ENCODE measurements at regions not wholly inside any gene's neighbourhood (a gene's known extent, or its start where the extent isn't known, plus 50 kb on each side); places are given as distances from the start of the nearest gene placed in this dataset.
"Not testable (repeated sequence)": the region's sequence is repeated elsewhere in the genome, so short reads cannot be mapped to it uniquely, and the experiment has no call there.

DNA sequence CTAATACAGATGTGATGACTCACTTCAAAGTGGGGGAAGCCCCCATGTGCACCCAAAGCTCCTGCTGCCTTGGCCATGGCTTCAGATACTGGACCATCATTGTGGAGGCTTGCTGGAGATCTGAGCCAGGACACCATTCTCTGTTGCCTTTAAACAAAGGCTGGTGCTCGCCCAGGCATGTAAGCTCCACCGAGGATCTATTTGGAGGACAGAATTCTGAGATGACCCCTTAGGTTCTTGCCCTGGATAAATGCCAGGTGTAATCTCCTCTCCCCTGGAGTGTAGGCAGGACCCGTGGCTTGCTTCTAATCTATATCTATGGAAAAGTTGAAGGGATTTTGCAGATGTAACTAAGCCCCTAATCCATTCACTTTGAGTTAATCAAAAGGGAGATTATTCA lies 141.0 kb downstream of the UNC93B1 start:
- H3K9ac ChIP-seq (ENCODE audit: low read length in 3 of 3); H3K27me3 ChIP-seq (ENCODE audit: control insufficient read depth, insufficient read depth, low read length); H3K36me3 ChIP-seq (ENCODE audit: control insufficient read depth in 2 of 3, insufficient read depth in 3 of 3, low read length in 3 of 3); intact Hi-C loops (cut with DNase I); H3K4me3 ChIP-seq (ENCODE audit: low read length in 3 of 3); H3K9me3 ChIP-seq (ENCODE audit: control insufficient read depth in 2 of 3, insufficient read depth in 1 of 3, low read length in 3 of 3); H3K27ac ChIP-seq (ENCODE audit: low read depth in 2 of 2, low read length in 2 of 2); FAIRE-seq; DNase-seq; H3K4me1 ChIP-seq (ENCODE audit: control insufficient read depth in 2 of 3, insufficient read depth in 2 of 3, low read depth in 1 of 3, low read length in 3 of 3): not testable (repeated sequence)

DNA sequence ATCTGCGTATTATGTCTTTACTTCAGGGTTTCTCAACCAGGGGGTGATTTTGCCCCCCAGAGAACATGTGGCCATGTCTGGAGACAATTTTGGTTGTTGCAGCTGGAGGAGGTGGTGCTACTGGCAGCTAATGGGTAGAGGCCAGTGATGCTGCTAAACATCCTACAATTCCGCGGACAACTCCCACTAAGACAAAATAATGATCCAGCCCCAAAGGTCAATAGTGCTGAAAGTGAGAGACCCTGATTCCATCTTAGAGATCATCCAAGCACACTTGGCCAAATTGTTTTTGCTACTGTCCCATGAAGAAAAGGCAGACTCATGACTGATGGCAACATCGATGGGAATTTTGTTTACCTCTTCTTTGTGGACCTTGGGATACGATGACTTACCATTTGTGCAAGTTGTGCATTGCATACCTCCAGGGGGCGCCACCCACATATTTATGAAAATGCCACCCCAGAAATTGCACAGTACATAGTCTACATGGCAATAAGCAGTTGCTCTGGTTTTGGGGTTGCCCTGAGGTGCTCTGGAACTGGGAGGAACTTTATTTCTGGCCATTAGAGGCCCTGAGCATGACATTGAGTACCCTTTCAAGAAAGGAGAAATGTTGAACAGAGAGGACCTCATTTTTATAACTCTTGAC lies 144.3 kb downstream of the UNC93B1 start:
- H3K36me3 ChIP-seq (ENCODE audit: control insufficient read depth in 2 of 3, insufficient read depth in 3 of 3, low read length in 3 of 3); H3K9me3 ChIP-seq (ENCODE audit: control insufficient read depth in 2 of 3, insufficient read depth in 1 of 3, low read length in 3 of 3); H3K27me3 ChIP-seq (ENCODE audit: control insufficient read depth, insufficient read depth, low read length); DNase-seq; FAIRE-seq; H3K9ac ChIP-seq (ENCODE audit: low read length in 3 of 3); H3K27ac ChIP-seq (ENCODE audit: low read depth in 2 of 2, low read length in 2 of 2); H3K4me1 ChIP-seq (ENCODE audit: control insufficient read depth in 2 of 3, insufficient read depth in 2 of 3, low read depth in 1 of 3, low read length in 3 of 3); intact Hi-C loops (cut with DNase I); H3K4me3 ChIP-seq (ENCODE audit: low read length in 3 of 3): not testable (repeated sequence)

- H3K27me3 ChIP-seq (ENCODE audit: control insufficient read depth, insufficient read depth, low read length); H3K36me3 ChIP-seq (ENCODE audit: control insufficient read depth in 2 of 3, insufficient read depth in 3 of 3, low read length in 3 of 3); H3K27ac ChIP-seq (ENCODE audit: low read depth in 2 of 2, low read length in 2 of 2); H3K4me3 ChIP-seq (ENCODE audit: low read length in 3 of 3); H3K9me3 ChIP-seq (ENCODE audit: control insufficient read depth in 2 of 3, insufficient read depth in 1 of 3, low read length in 3 of 3); DNase-seq; FAIRE-seq; H3K9ac ChIP-seq (ENCODE audit: low read length in 3 of 3); H3K4me1 ChIP-seq (ENCODE audit: control insufficient read depth in 2 of 3, insufficient read depth in 2 of 3, low read depth in 1 of 3, low read length in 3 of 3); intact Hi-C loops (cut with DNase I): not testable (repeated sequence)
Measured at GRCh38 chr11:67850747-67851146, 153.2 kb downstream of the UNC93B1 start.

- H3K9me3 ChIP-seq (ENCODE audit: control insufficient read depth in 2 of 3, insufficient read depth in 1 of 3, low read length in 3 of 3); intact Hi-C loops (cut with DNase I); H3K4me1 ChIP-seq (ENCODE audit: control insufficient read depth in 2 of 3, insufficient read depth in 2 of 3, low read depth in 1 of 3, low read length in 3 of 3); H3K27ac ChIP-seq (ENCODE audit: low read depth in 2 of 2, low read length in 2 of 2); H3K4me3 ChIP-seq (ENCODE audit: low read length in 3 of 3); H3K27me3 ChIP-seq (ENCODE audit: control insufficient read depth, insufficient read depth, low read length); FAIRE-seq; H3K9ac ChIP-seq (ENCODE audit: low read length in 3 of 3); H3K36me3 ChIP-seq (ENCODE audit: control insufficient read depth in 2 of 3, insufficient read depth in 3 of 3, low read length in 3 of 3): not testable (repeated sequence)
- DNase-seq, result peak in 1 of 5 donors; percentile 19
Measured at GRCh38 chr11:67849766-67850165, 154.1 kb downstream of the UNC93B1 start.

GRCh38 chr11:67847896-67848875 lies 155.7 kb downstream of the UNC93B1 start:
- H3K27ac ChIP-seq (ENCODE audit: low read depth in 2 of 2, low read length in 2 of 2); H3K9me3 ChIP-seq (ENCODE audit: control insufficient read depth in 2 of 3, insufficient read depth in 1 of 3, low read length in 3 of 3); H3K9ac ChIP-seq (ENCODE audit: low read length in 3 of 3); H3K4me1 ChIP-seq (ENCODE audit: control insufficient read depth in 2 of 3, insufficient read depth in 2 of 3, low read depth in 1 of 3, low read length in 3 of 3); H3K4me3 ChIP-seq (ENCODE audit: low read length in 3 of 3); H3K27me3 ChIP-seq (ENCODE audit: control insufficient read depth, insufficient read depth, low read length); H3K36me3 ChIP-seq (ENCODE audit: control insufficient read depth in 2 of 3, insufficient read depth in 3 of 3, low read length in 3 of 3); FAIRE-seq; intact Hi-C loops (cut with DNase I): not testable (repeated sequence)
- TF ChIP-seq CTCF (IDR thresholded peaks at IDR 0.05; ENCODE audit: borderline replicate concordance, extremely low read depth, insufficient read depth), result peak; percentile 19
- DNase-seq, result peak in 1 of 5 donors; percentile 11

- not testable (repeated sequence) for H3K4me1 ChIP-seq (ENCODE audit: control insufficient read depth in 2 of 3, insufficient read depth in 2 of 3, low read depth in 1 of 3, low read length in 3 of 3); FAIRE-seq; H3K9ac ChIP-seq (ENCODE audit: low read length in 3 of 3)
Measured at GRCh38 chr11:67846303-67846702, 157.6 kb downstream of the UNC93B1 start.

GRCh38 chr11:67845296-67845695 lies 158.6 kb downstream of the UNC93B1 start:
- H3K27me3 ChIP-seq (ENCODE audit: control insufficient read depth, insufficient read depth, low read length); H3K9ac ChIP-seq (ENCODE audit: low read length in 3 of 3); FAIRE-seq; H3K4me3 ChIP-seq (ENCODE audit: low read length in 3 of 3); H3K36me3 ChIP-seq (ENCODE audit: control insufficient read depth in 2 of 3, insufficient read depth in 3 of 3, low read length in 3 of 3); H3K27ac ChIP-seq (ENCODE audit: low read depth in 2 of 2, low read length in 2 of 2); intact Hi-C loops (cut with DNase I); DNase-seq; H3K4me1 ChIP-seq (ENCODE audit: control insufficient read depth in 2 of 3, insufficient read depth in 2 of 3, low read depth in 1 of 3, low read length in 3 of 3); H3K9me3 ChIP-seq (ENCODE audit: control insufficient read depth in 2 of 3, insufficient read depth in 1 of 3, low read length in 3 of 3): not testable (repeated sequence)

More at GRCh38 chr11:67846303-67846702, 157.6 kb downstream of the UNC93B1 start:
- intact Hi-C loops (cut with DNase I); H3K36me3 ChIP-seq (ENCODE audit: control insufficient read depth in 2 of 3, insufficient read depth in 3 of 3, low read length in 3 of 3); H3K4me3 ChIP-seq (ENCODE audit: low read length in 3 of 3); H3K27me3 ChIP-seq (ENCODE audit: control insufficient read depth, insufficient read depth, low read length); H3K9me3 ChIP-seq (ENCODE audit: control insufficient read depth in 2 of 3, insufficient read depth in 1 of 3, low read length in 3 of 3); DNase-seq; H3K27ac ChIP-seq (ENCODE audit: low read depth in 2 of 2, low read length in 2 of 2): not testable (repeated sequence)
